ENCODE measurements at regions not wholly inside any gene's neighbourhood (a gene's known extent, or its start where the extent isn't known, plus 50 kb on each side); places are given as distances from the start of the nearest gene placed in this dataset.

- H3K18ac ChIP-seq (ENCODE audit: extremely low read depth, low read length), result no peak overlapping the region
- POLR2A ChIA-PET (ENCODE audit: partially characterized antibody), result no interaction called here
- H2AK5ac ChIP-seq (ENCODE audit: low read depth, low read length), result no peak overlapping the region
Observed at GRCh38 chr13:67462098-67462497, 232.0 kb upstream of the PCDH9 start.

More at GRCh38 chr13:67462098-67462497, 232.0 kb upstream of the PCDH9 start:
- Histone ChIP-seq H3K4me3 (ENCODE audit: extremely low read depth in 1 of 4, insufficient read depth in 2 of 4, low read depth in 3 of 4, low read length in 4 of 4) (no peak overlapping the region), H3K79me2 (ENCODE audit: control insufficient read depth in 1 of 2, insufficient read depth in 2 of 2, low read length in 2 of 2) (no peaks in the 10 kb centered on the region), H4K8ac (ENCODE audit: extremely low read depth, insufficient read depth, low read length) (no peak overlapping the region), H3K23ac (ENCODE audit: insufficient read length) (no peak overlapping the region), H3K27ac (ENCODE audit: low read depth, low read length) (no peak overlapping the region), H2BK120ac (replicated peaks; ENCODE audit: low read depth, low read length) (no peak overlapping the region), H3K36me3 (ENCODE audit: control insufficient read depth in 2 of 4, insufficient read depth in 4 of 4, low read length in 3 of 4) (no peaks in the 10 kb centered on the region), H2BK12ac (ENCODE audit: low read depth, low read length) (no peak overlapping the region), H3K4me2 (ENCODE audit: insufficient read depth in 1 of 2, low read depth in 2 of 2, low read length in 2 of 2) (no peak overlapping the region), H2AFZ (ENCODE audit: low read length) (no peak overlapping the region), H2BK5ac (ENCODE audit: low read depth, low read length) (no peak overlapping the region), H4K91ac (replicated peaks; ENCODE audit: insufficient read length, low read length) (no peak overlapping the region), H4K20me1 (replicated peaks in 1 of 2; ENCODE audit: control insufficient read depth in 1 of 2, insufficient read depth in 2 of 2, low read length in 2 of 2) (no peaks in the 10 kb centered on the region), H3K14ac (ENCODE audit: insufficient read length) (no peak overlapping the region), H3K4me1 (replicated peaks in 1 of 4; ENCODE audit: control insufficient read depth in 3 of 4, insufficient read depth in 4 of 4, low read length in 3 of 4) (no peaks in the 10 kb centered on the region), H3K9ac (replicated peaks in 1 of 4; ENCODE audit: extremely low read depth in 1 of 4, low read depth in 3 of 4, low read length in 3 of 4) (no peak overlapping the region), H3K79me1 (ENCODE audit: low read depth, low read length) (no peaks in the 10 kb centered on the region), H3K4ac (replicated peaks; ENCODE audit: insufficient read length, low read depth, low read length) (no peak overlapping the region), H3K23me2 (ENCODE audit: low read depth, low read length) (no peaks in the 10 kb centered on the region), H3K56ac (replicated peaks; ENCODE audit: insufficient read length, low read depth, low read length) (no peak overlapping the region), H3K27me3 (replicated peaks in 1 of 4; ENCODE audit: control insufficient read depth in 3 of 4, extremely low read depth in 1 of 4, insufficient read depth in 3 of 4, low read length in 3 of 4) (no peaks in the 10 kb centered on the region), H2BK15ac (ENCODE audit: low read length) (no peak overlapping the region), H3K9me3 (ENCODE audit: insufficient read depth in 2 of 2, low read depth in 1 of 2, low read length in 1 of 2) (no peaks in the 10 kb centered on the region; a peak in 2 of 4 replicates), H4K5ac (ENCODE audit: insufficient read length, low read depth, low read length) (no peak overlapping the region), H2BK20ac (ENCODE audit: low read length) (no peak overlapping the region)
- no peak for TF ChIP-seq ZNF274 (IDR thresholded peaks at IDR 0.05; ENCODE audit: borderline replicate concordance, extremely low read depth, low read length)
- no peak for TF ChIP-seq TAF7 (optimal IDR thresholded peaks at IDR 0.05; ENCODE audit: borderline replicate concordance, low read depth, low read length)
- TF ChIP-seq CBX8 (IDR thresholded peaks at IDR 0.05; ENCODE audit: borderline replicate concordance, low read depth, low read length), result no peak
- no peak for TF ChIP-seq E2F6 (IDR thresholded peaks at IDR 0.05)
- no peak for TF ChIP-seq GTF2F1 (IDR thresholded peaks at IDR 0.05; ENCODE audit: borderline replicate concordance, low read depth, low read length)
- TF ChIP-seq SUZ12 (IDR thresholded peaks at IDR 0.05; ENCODE audit: low read length), result no peak
- no peak for TF ChIP-seq RXRA (IDR thresholded peaks at IDR 0.05; ENCODE audit: insufficient read depth, low read depth, low read length)
- TF ChIP-seq NANOG (IDR thresholded peaks at IDR 0.05; ENCODE audit: insufficient read depth, low read depth, low read length, poor library complexity, severe bottlenecking), result no peak
- no peak for TF ChIP-seq SP1 (IDR thresholded peaks at IDR 0.05; ENCODE audit: low read depth, low read length)
- TF ChIP-seq SP2 (IDR thresholded peaks at IDR 0.05; ENCODE audit: low read length), result no peak
- TF ChIP-seq FOSL1 (IDR thresholded peaks at IDR 0.05; ENCODE audit: insufficient read depth, low read depth, low read length), result no peak
- no peak for TF ChIP-seq SRF (IDR thresholded peaks at IDR 0.05; ENCODE audit: low read depth, low read length)
- TF ChIP-seq USF2 (IDR thresholded peaks at IDR 0.05; ENCODE audit: low read length), result no peak
- CTCF ChIA-PET (ENCODE audit: partially characterized antibody), result interaction anchor here (1.6 kb wide), 1 partner anchor 10 kb away, joined by 4 read pairs; no protein-coding TSS in a partner anchor
- 100% methylated on average over 1 of the region's 1 CpG; no CpG with 5 or more reads in 1 of the 2 experiments for WGBS, 2 experiments (ENCODE audit: extremely low coverage in 1 of 2, insufficient coverage in 1 of 2, insufficient read length in 1 of 2, insufficient replicate concordance in 2 of 2, low coverage in 1 of 2, low lambda C conversion rate in 2 of 2, missing lambda C conversion rate in 1 of 2)
- DNase-seq (ENCODE audit: low read depth in 1 of 2, low spot score in 2 of 2) (no peak), FAIRE-seq (no peak)

Measured in H1 (cell line).